ENCODE measurements at regions not wholly inside any gene's neighbourhood (a gene's known extent, or its start where the extent isn't known, plus 50 kb on each side); places are given as distances from the start of the nearest gene placed in this dataset.

- Histone ChIP-seq H3K56ac (ENCODE audit: insufficient read length, low read depth, low read length) (no peak overlapping the region), H3K27me3 (ENCODE audit: insufficient read depth, low read length) (no peaks in the 10 kb centered on the region), H2AK5ac (ENCODE audit: insufficient read length, low read length) (no peak overlapping the region), H3K23me2 (ENCODE audit: insufficient read length, low read depth, low read length, poor library complexity, severe bottlenecking) (no peaks in the 10 kb centered on the region), H3K4me2 (ENCODE audit: insufficient read depth, insufficient read length, low read length) (no peak overlapping the region), H3K23ac (ENCODE audit: insufficient read length, low read depth, low read length) (no peak overlapping the region), H2BK20ac (ENCODE audit: low read depth, low read length, poor library complexity, severe bottlenecking) (no peak overlapping the region), H2BK120ac (ENCODE audit: low read depth, low read length, poor library complexity, severe bottlenecking) (no peak overlapping the region), H3K4ac (ENCODE audit: low read depth, low read length) (no peak overlapping the region), H3K79me1 (ENCODE audit: insufficient read depth, low read depth, low read length, poor library complexity, severe bottlenecking) (no peaks in the 10 kb centered on the region), H3K79me2 (ENCODE audit: insufficient read depth, low read length) (no peaks in the 10 kb centered on the region), H2BK12ac (ENCODE audit: insufficient read length, low read depth, low read length) (no peak overlapping the region), H4K91ac (ENCODE audit: insufficient read length, low read depth, low read length) (no peak overlapping the region), H3K27ac (ENCODE audit: insufficient read length, low read depth, low read length) (no peak overlapping the region), H2BK5ac (ENCODE audit: insufficient read length, low read length) (no peak overlapping the region), H2BK15ac (ENCODE audit: low read depth, low read length) (no peak overlapping the region), H3K9ac (ENCODE audit: extremely low read depth, insufficient read length, low read length) (no peak overlapping the region), H4K8ac (replicated peaks; ENCODE audit: insufficient read length, low read depth, low read length) (no peak overlapping the region), H4K20me1 (ENCODE audit: control insufficient read depth, insufficient read depth, insufficient read length) (no peaks in the 10 kb centered on the region), H3T11ph (ENCODE audit: low read length) (no peak overlapping the region), H3K4me1 (ENCODE audit: insufficient read depth, low read length) (no peaks in the 10 kb centered on the region), H2AFZ (ENCODE audit: low read length) (no peak overlapping the region), H4K5ac (ENCODE audit: insufficient read length, low read depth, low read length) (no peak overlapping the region), H3K18ac (ENCODE audit: insufficient read length, low read depth, low read length) (no peak overlapping the region), H3K14ac (ENCODE audit: insufficient read depth, low read length) (no peak overlapping the region), H3K9me3 (ENCODE audit: control insufficient read depth, low read depth, low read length) (no peaks in the 10 kb centered on the region)
- Mint-ChIP-seq H3K27ac (no peak overlapping the region), H3K9me3 (no peaks in the 10 kb centered on the region), H3K4me1 (no peaks in the 10 kb centered on the region), H3K4me3 (no peak overlapping the region), H3K36me3 (ENCODE audit: insufficient read depth in 1 of 3, low read depth in 3 of 3) (no peaks in the 10 kb centered on the region), H3K27me3 (ENCODE audit: low read depth) (peaks cover 2% of the 10 kb centered on the region)
- WGBS (ENCODE audit: extremely low coverage, insufficient read length, low lambda C conversion rate) = no CpG with 5 or more reads among the region's 5 CpGs
- no peak for DNase-seq
- TF ChIP-seq CTCF (conservative IDR thresholded peaks at IDR 0.05) = no peak
Observed at GRCh38 chr2:18325118-18325517, 235.3 kb downstream of the RDH14 start.
